ENCODE measurements at regions not wholly inside any gene's neighbourhood (a gene's known extent, or its start where the extent isn't known, plus 50 kb on each side); places are given as distances from the start of the nearest gene placed in this dataset.

DNA sequence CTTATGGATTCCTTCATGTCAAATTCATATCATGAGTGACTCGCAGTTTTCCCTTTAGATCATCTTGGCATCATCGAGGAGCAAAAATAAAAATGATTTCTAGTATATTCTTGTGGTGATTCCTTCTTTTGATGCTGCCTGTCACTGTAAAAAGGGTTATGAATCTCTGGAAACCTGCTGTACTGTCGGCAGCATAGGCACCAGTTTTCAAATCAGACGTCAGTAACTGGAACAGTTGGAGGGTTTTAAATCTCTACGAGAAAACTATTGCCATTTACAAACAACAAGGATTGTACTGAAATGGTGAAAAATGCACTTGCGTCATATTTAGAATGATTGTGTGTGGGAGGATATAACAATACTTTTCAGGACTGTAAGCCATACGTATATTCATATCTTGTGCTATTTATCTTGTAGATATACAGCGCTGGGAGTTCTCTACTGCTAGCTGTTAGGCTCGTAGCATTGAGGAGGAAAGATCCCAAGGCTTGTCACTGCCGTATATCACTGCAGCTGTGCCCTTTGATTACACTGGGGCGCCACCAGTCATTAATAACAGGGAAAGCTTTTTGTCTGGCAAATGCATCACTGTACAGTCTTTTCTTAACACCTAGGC, 320.7 kb downstream of the MTX2 start:
- no peak for TF ChIP-seq POLR2A (IDR thresholded peaks at IDR 0.05)
- TF ChIP-seq, protein P1, sequence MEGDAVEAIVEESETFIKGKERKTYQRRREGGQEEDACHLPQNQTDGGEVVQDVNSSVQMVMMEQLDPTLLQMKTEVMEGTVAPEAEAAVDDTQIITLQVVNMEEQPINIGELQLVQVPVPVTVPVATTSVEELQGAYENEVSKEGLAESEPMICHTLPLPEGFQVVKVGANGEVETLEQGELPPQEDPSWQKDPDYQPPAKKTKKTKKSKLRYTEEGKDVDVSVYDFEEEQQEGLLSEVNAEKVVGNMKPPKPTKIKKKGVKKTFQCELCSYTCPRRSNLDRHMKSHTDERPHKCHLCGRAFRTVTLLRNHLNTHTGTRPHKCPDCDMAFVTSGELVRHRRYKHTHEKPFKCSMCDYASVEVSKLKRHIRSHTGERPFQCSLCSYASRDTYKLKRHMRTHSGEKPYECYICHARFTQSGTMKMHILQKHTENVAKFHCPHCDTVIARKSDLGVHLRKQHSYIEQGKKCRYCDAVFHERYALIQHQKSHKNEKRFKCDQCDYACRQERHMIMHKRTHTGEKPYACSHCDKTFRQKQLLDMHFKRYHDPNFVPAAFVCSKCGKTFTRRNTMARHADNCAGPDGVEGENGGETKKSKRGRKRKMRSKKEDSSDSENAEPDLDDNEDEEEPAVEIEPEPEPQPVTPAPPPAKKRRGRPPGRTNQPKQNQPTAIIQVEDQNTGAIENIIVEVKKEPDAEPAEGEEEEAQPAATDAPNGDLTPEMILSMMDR (IDR thresholded peaks at IDR 0.05) = no peak
